ENCODE measurements at regions not wholly inside any gene's neighbourhood (a gene's known extent, or its start where the extent isn't known, plus 50 kb on each side); places are given as distances from the start of the nearest gene placed in this dataset.

DNA sequence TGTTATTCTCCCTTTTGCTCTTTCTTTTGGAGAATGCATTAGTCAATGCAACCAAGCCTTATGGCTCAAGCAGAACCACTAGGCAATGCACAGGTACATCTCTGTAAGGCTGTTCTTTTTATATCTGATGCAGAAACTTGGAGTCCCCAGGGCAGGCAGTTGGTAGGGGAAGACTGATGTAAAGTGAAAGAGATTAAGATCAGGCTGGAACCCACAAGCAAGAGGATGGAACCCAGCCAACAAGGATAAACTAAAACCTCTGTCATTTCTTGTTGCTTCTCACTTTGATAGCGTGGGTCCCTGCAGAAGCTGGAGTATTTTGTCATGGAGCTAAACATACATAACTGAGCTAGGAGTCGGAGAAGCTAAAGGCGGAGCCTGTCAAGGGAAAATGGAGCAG is 142.9 kb downstream of the GPAM start:
- no peak overlapping the region for H3K27ac Mint-ChIP-seq
- no peak for ATAC-seq
- H3K27me3 Mint-ChIP-seq: peaks cover 5 to 23% (median 7%) of the 10 kb centered on the region in 5 donors
- H3K36me3 Mint-ChIP-seq: peaks cover 0 to 5% (median 0%) of the 10 kb centered on the region in 3 donors
- POLR2A ChIA-PET: no interaction called here
- no peaks in the 10 kb centered on the region for H3K4me1 Mint-ChIP-seq
- peaks cover 0 to 18% (median 4%) of the 10 kb centered on the region in 9 donors for H3K9me3 Mint-ChIP-seq
- DNase-seq: no peak
- H3K4me3 Mint-ChIP-seq: no peak overlapping the region

- Mint-ChIP-seq H3K36me3 (peaks cover 0 to 5% (median 0%) of the 10 kb centered on the region in 3 donors), H3K27ac (no peak overlapping the region), H3K27me3 (peaks cover 0 to 18% (median 2%) of the 10 kb centered on the region in 5 donors), H3K9me3 (peaks cover 0 to 11% (median 4%) of the 10 kb centered on the region in 9 donors), H3K4me3 (no peak overlapping the region), H3K4me1 (no peaks in the 10 kb centered on the region)
- DNase-seq (no peak), ATAC-seq (no peak)
- POLR2A ChIA-PET: no interaction called here
Observed at GRCh38 chr10:112045938-112046337, 137.6 kb downstream of the GPAM start.

DNA sequence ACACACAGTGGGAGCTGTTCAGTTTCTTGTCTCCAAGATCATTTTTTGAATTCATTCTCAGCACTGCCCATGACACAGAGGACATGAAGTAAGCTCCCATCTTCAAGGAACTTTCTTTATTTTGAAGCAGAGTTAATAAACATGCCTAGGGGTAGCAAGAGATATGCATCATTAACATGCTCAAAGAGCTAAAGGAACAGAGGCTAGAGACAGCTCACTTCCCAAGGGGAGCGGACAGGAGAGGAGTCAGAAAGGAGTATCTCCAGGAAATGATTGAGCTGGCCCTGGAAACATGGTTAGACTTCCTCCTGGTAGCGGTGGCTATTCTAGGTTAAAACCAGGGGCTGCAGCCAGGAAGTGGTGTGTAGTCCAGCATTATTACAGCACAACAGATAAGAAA is 135.9 kb downstream of the GPAM start:
- ATAC-seq: no peak

GRCh38 chr10:112052166-112052565 is 131.4 kb downstream of the GPAM start:
- H3K4me1 Mint-ChIP-seq: no peaks in the 10 kb centered on the region
- H3K27me3 Mint-ChIP-seq: peaks cover 4 to 14% (median 11%) of the 10 kb centered on the region in 5 donors
- peaks cover 0 to 2% (median 0%) of the 10 kb centered on the region in 9 donors for H3K9me3 Mint-ChIP-seq
- H3K36me3 Mint-ChIP-seq: no peaks in the 10 kb centered on the region
- ATAC-seq (no peak), DNase-seq (no peak)
- H3K27ac Mint-ChIP-seq: no peak overlapping the region
- H3K4me3 Mint-ChIP-seq: no peak overlapping the region
- POLR2A ChIA-PET: no interaction called here

More for the DNA sequence above, 135.9 kb downstream of the GPAM start:
- peaks cover 0 to 18% (median 6%) of the 10 kb centered on the region in 5 donors for H3K27me3 Mint-ChIP-seq
- peaks cover 0 to 5% (median 0%) of the 10 kb centered on the region in 3 donors for H3K36me3 Mint-ChIP-seq
- peaks cover 0 to 7% (median 0%) of the 10 kb centered on the region in 9 donors for H3K9me3 Mint-ChIP-seq
- POLR2A ChIA-PET: no interaction called here
- H3K27ac Mint-ChIP-seq: no peak overlapping the region
- H3K4me1 Mint-ChIP-seq: no peaks in the 10 kb centered on the region
- H3K4me3 Mint-ChIP-seq: no peak overlapping the region
- DNase-seq: no peak

- Mint-ChIP-seq H3K27me3 (peaks cover 4 to 21% (median 11%) of the 10 kb centered on the region in 5 donors), H3K9me3 (peaks cover 0 to 2% (median 0%) of the 10 kb centered on the region in 9 donors), H3K36me3 (no peaks in the 10 kb centered on the region), H3K27ac (no peak overlapping the region), H3K4me1 (no peaks in the 10 kb centered on the region), H3K4me3 (no peak overlapping the region)
- no peak for ATAC-seq
- POLR2A ChIA-PET: no interaction called here
- DNase-seq: no peak
Observed at GRCh38 chr10:112053895-112054294, 129.7 kb downstream of the GPAM start.

DNA sequence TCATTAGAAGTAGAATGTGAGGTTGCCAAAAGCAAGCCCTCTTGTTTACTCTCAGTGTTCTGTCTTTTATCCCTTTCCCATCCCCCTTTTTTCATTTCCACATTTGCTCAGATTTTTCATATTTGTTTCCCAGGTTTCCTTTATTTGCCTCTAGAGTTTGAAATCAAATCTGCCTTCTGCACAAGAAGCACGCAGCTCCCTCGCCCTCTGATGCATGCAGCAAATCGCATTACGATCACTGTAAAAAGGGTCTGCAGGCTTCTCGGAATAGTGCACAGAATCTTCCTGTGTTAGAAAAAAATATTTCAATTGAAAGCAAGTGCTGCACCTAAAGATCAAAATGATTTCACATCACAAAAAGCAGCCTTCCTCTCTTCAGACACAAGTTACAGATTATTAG is 129.0 kb downstream of the GPAM start:
- POLR2A ChIA-PET: no interaction called here
- peaks cover 2 to 22% (median 14%) of the 10 kb centered on the region in 5 donors for H3K27me3 Mint-ChIP-seq
- DNase-seq (no peak), ATAC-seq (no peak)
- H3K27ac Mint-ChIP-seq: no peak overlapping the region
- H3K4me3 Mint-ChIP-seq: no peak overlapping the region
- H3K4me1 Mint-ChIP-seq: no peaks in the 10 kb centered on the region
- H3K36me3 Mint-ChIP-seq: no peaks in the 10 kb centered on the region
- H3K9me3 Mint-ChIP-seq: peaks cover 0 to 2% (median 0%) of the 10 kb centered on the region in 9 donors

- H3K27me3 Mint-ChIP-seq: peaks cover 2 to 21% (median 15%) of the 10 kb centered on the region in 5 donors
- no peak for ATAC-seq
- no peaks in the 10 kb centered on the region for H3K36me3 Mint-ChIP-seq
- H3K4me1 Mint-ChIP-seq: no peaks in the 10 kb centered on the region
- DNase-seq: no peak
- H3K4me3 Mint-ChIP-seq: no peak overlapping the region
- POLR2A ChIA-PET: no interaction called here
- no peaks in the 10 kb centered on the region for H3K9me3 Mint-ChIP-seq
- H3K27ac Mint-ChIP-seq: no peak overlapping the region
Observed at GRCh38 chr10:112057072-112057471, 126.5 kb downstream of the GPAM start.

- Mint-ChIP-seq H3K36me3 (no peaks in the 10 kb centered on the region), H3K4me3 (no peak overlapping the region), H3K27me3 (peaks cover 0 to 21% (median 13%) of the 10 kb centered on the region in 5 donors), H3K27ac (no peak overlapping the region), H3K9me3 (no peaks in the 10 kb centered on the region), H3K4me1 (no peaks in the 10 kb centered on the region)
- POLR2A ChIA-PET: no interaction called here
- DNase-seq (no peak), ATAC-seq (no peak)
Observed at GRCh38 chr10:112059220-112059619, 124.3 kb downstream of the GPAM start.

- Mint-ChIP-seq H3K27me3 (peaks cover 0 to 19% (median 4%) of the 10 kb centered on the region in 5 donors), H3K4me1 (no peaks in the 10 kb centered on the region), H3K36me3 (peaks cover 0 to 4% (median 0%) of the 10 kb centered on the region in 3 donors), H3K4me3 (no peak overlapping the region), H3K27ac (no peak overlapping the region), H3K9me3 (peaks cover 0 to 4% (median 0%) of the 10 kb centered on the region in 9 donors)
- DNase-seq (no peak), ATAC-seq (no peak)
- POLR2A ChIA-PET: no interaction called here
Observed at GRCh38 chr10:112071596-112072133, 111.9 kb downstream of the GPAM start.

GRCh38 chr10:112078003-112078402 is 105.6 kb downstream of the GPAM start:
- Mint-ChIP-seq H3K27ac (no peak overlapping the region), H3K27me3 (peaks cover 0 to 20% (median 11%) of the 10 kb centered on the region in 5 donors), H3K36me3 (no peaks in the 10 kb centered on the region), H3K4me3 (no peak overlapping the region), H3K4me1 (no peaks in the 10 kb centered on the region), H3K9me3 (no peaks in the 10 kb centered on the region)
- DNase-seq (no peak), ATAC-seq (no peak)
- POLR2A ChIA-PET: no interaction called here

- no peak for ATAC-seq
- Mint-ChIP-seq H3K9me3 (no peaks in the 10 kb centered on the region), H3K4me3 (no peak overlapping the region)
Observed at GRCh38 chr10:112080231-112080630, 103.3 kb downstream of the GPAM start.

DNA sequence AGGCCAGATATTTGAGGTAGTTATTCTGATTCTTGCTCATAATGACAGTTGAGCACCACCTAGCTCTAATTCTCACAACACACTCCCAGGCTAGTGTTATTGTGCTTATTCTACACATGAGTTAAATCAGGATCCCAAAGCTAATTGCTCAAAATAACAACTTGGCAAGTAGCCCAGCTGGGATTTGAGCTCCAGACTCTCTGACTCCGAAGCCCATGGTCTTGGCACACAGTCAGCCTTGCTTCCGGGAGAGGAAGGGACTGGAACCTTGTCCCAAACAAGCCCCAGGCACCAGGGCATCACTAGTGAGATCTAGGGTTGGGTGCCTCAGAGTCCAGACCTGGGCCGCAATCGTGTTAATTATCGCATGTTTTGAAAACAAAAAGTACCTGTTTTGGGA is 101.4 kb downstream of the GPAM start:
- H3K9me3 Mint-ChIP-seq: no peaks in the 10 kb centered on the region
- H3K4me3 Mint-ChIP-seq: no peak overlapping the region
- no peak for ATAC-seq
- peaks cover 4 to 31% (median 13%) of the 10 kb centered on the region in 5 donors for H3K27me3 Mint-ChIP-seq
- DNase-seq: no peak
- no peaks in the 10 kb centered on the region for H3K4me1 Mint-ChIP-seq
- no peaks in the 10 kb centered on the region for H3K36me3 Mint-ChIP-seq
- POLR2A ChIA-PET: no interaction called here
- H3K27ac Mint-ChIP-seq: no peak overlapping the region

More at GRCh38 chr10:112080231-112080630, 103.3 kb downstream of the GPAM start:
- Mint-ChIP-seq H3K27ac (no peak overlapping the region), H3K36me3 (no peaks in the 10 kb centered on the region), H3K27me3 (peaks cover 0 to 19% (median 10%) of the 10 kb centered on the region in 5 donors), H3K4me1 (no peaks in the 10 kb centered on the region)
- POLR2A ChIA-PET: no interaction called here
- DNase-seq: no peak

- peaks cover 4 to 32% (median 14%) of the 10 kb centered on the region in 5 donors for H3K27me3 Mint-ChIP-seq
- POLR2A ChIA-PET: no interaction called here
Observed at GRCh38 chr10:112083472-112083871, 100.1 kb downstream of the GPAM start.

GRCh38 chr10:112087953-112088456 is 95.6 kb downstream of the GPAM start:
- Mint-ChIP-seq H3K4me3 (no peak overlapping the region), H3K27ac (no peak overlapping the region), H3K36me3 (no peaks in the 10 kb centered on the region), H3K4me1 (no peaks in the 10 kb centered on the region), H3K9me3 (no peaks in the 10 kb centered on the region), H3K27me3 (peaks cover 4 to 44% (median 17%) of the 10 kb centered on the region in 5 donors)
- ATAC-seq (no peak), DNase-seq (no peak)
- POLR2A ChIA-PET: no interaction called here

More at GRCh38 chr10:112083472-112083871, 100.1 kb downstream of the GPAM start:
- ATAC-seq: no peak
- no peak for DNase-seq
- no peaks in the 10 kb centered on the region for H3K4me1 Mint-ChIP-seq
- H3K36me3 Mint-ChIP-seq: no peaks in the 10 kb centered on the region
- H3K27ac Mint-ChIP-seq: no peak overlapping the region
- H3K4me3 Mint-ChIP-seq: no peak overlapping the region
- H3K9me3 Mint-ChIP-seq: no peaks in the 10 kb centered on the region

All from naive thymus-derived CD8-positive, alpha-beta T cell (primary cell).